GM12892 (cell line): ENCODE measurements at regions not wholly inside any gene's neighbourhood (a gene's known extent, or its start where the extent isn't known, plus 50 kb on each side); places are given as distances from the start of the nearest gene placed in this dataset.

Experiments
- DNase-seq: peaks from one replicate; pipeline ENCODE4 v3.0.0; 2011; ENCODE audit not compliant: insufficient read length
- FAIRE-seq: peaks from 2 replicates; lab custom pipeline; 2011; peaks lifted over from hg19 to GRCh38; lab: Jason Lieb, UNC
- POLR2A ChIP-seq: IDR thresholded peaks from 2 replicates; pipeline ENCODE4 v1.6.1; 2011; ENCODE audit warnings: low read depth, low read length, control low read depth
- POLR2AphosphoS5 ChIP-seq: IDR thresholded peaks from 2 replicates; pipeline ENCODE4 v1.6.1; 2011; ENCODE audit warnings: low read depth, low read length, control low read depth
- TAF1 ChIP-seq: IDR thresholded peaks from 2 replicates; pipeline ENCODE4 v1.6.1; 2011; ENCODE audit warnings: low read depth, mild to moderate bottlenecking, control low read depth, low read length, borderline replicate concordance

DNA sequence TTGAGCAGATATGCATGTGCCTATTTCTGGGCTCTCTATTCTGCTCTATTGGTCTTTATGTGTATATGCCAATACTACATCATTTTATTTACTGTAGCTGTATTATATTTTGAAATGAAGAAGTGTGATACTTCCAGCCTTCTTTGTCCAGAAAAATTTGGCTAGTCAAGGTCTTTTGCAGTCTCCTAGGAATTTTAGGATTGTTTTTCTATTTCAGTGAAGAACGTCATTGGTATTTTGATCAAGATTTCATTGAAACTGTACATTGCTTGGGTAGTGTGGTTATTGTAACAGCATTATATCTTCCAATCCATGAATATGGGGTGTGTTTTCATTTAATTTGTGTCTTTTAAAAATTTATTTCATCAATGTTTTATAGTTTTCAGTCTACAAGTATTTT is 400.3 kb downstream of the AASDHPPT start:
- FAIRE-seq (no peak), DNase-seq (no peak)
- no peak for TF ChIP-seq POLR2A
- no peak for TF ChIP-seq TAF1
- no peak for TF ChIP-seq POLR2AphosphoS5

- FAIRE-seq: no peak
These were observed 402.2 kb downstream of the AASDHPPT start for GRCh38 chr11:106479646-106480045.

DNA sequence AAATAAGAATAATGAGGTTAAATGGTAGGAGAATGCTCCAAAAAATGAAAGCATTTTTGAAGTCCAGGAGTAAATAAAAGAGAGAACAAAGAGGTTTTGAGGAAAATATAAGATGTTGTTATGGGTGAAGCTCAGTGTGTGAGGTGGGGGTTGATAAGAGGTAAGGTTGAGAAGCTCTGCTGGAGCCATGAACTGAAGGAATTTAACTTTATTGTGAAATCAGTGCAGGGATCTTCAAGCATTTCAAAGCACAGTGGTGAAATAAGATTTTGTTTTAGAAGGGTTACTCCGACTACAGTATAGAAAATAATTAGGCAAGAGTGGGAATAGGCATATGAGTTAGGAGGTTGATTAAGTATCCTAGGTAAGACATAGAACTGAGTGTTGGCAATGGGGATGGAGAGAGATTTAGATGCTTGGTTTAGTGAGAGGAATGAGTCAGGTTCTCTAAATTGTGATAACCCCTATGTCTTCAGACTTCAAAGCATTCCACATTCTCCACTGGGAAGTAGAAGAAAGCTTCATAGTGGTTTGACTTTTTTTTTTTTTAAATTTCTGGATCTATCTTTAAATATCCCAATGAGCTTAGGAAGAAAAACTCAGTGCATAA is 403.2 kb downstream of the AASDHPPT start:
- FAIRE-seq: no peak
- DNase-seq: no peak
- TF ChIP-seq TAF1 (no peak), POLR2A (no peak)

More at GRCh38 chr11:106479646-106480045, 402.2 kb downstream of the AASDHPPT start:
- no peak for TF ChIP-seq POLR2AphosphoS5
- TF ChIP-seq POLR2A: no peak
- TF ChIP-seq TAF1: no peak
- DNase-seq: no peak

GRCh38 chr11:106482917-106483785 is 405.7 kb downstream of the AASDHPPT start:
- DNase-seq (no peak), FAIRE-seq (no peak)
- TF ChIP-seq POLR2AphosphoS5 (no peak), POLR2A (no peak), TAF1 (no peak)

GRCh38 chr11:106491751-106492150 is 414.3 kb downstream of the AASDHPPT start:
- TF ChIP-seq POLR2AphosphoS5 (no peak), POLR2A (no peak), TAF1 (no peak)
- FAIRE-seq (no peak), DNase-seq (no peak)

DNA sequence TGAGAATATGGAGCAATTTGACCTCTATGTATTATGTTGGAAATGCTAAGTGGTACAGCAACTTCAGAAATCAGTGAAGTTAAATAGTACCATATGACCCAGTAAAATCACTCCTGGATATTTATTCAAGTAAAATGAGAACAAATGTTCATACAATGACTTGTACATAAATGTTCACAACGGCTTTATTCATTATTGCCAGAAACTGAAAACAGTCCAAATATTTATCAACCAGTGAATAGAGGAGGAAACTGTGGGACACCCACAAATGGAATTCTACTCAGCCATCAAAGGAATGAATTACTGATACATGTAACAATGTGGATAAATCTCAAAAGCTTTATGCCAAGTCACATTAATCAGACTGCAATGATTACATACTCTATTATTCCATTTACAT is 416.3 kb downstream of the AASDHPPT start:
- FAIRE-seq: no peak
- TF ChIP-seq TAF1 (no peak), POLR2A (no peak), POLR2AphosphoS5 (no peak)
- no peak for DNase-seq

- FAIRE-seq (no peak), DNase-seq (no peak)
- TF ChIP-seq TAF1 (no peak), POLR2AphosphoS5 (no peak), POLR2A (no peak)
These were observed 417.6 kb downstream of the AASDHPPT start for GRCh38 chr11:106495046-106495445.

- DNase-seq: no peak
- FAIRE-seq: no peak
- no peak for TF ChIP-seq POLR2AphosphoS5
- no peak for TF ChIP-seq POLR2A
- TF ChIP-seq TAF1: no peak
These were observed 419.2 kb downstream of the AASDHPPT start for GRCh38 chr11:106496677-106497076.

DNA sequence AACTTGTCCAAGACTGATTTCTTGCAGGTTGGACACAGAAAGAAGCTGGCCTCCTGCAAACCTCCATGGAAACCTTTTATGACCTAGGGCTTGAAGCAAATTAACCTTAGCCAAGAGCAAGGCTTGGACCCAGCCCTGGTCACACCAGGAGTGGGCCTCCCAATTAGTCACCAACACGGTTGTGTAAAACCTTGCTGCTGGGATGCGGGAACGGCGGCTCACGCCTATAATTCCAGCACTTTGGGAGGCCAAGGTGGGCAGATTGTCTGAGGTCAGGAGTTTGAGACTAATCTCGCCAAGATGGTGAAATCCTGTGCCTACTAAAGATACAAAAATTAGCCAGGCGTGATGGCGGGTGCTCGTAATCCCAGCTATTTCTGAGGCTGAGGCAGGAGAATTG is 419.9 kb downstream of the AASDHPPT start:
- no peak for TF ChIP-seq POLR2AphosphoS5
- no peak for TF ChIP-seq POLR2A
- TF ChIP-seq TAF1: no peak
- FAIRE-seq (no peak), DNase-seq (no peak)

DNA sequence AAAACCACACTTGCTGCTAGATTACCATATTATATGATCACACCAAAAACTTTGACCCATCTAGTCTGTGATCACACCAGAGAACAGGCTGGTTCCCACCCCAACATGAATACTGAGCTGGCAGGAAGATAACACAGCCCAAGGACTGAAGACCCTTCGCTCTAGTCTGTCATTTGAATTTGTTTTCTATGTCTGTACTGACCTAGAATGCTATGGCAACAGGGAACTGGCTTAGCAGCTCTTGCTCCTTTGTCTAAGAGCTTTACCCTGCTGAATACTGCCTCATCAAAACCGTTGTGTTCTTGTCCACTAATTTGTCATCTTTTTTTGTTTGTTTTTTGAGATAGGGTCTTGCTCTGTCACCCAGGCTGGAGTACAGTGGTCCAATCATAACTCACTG is 420.4 kb downstream of the AASDHPPT start:
- no peak for FAIRE-seq
- DNase-seq: no peak
- TF ChIP-seq POLR2AphosphoS5 (no peak), POLR2A (no peak), TAF1 (no peak)

DNA sequence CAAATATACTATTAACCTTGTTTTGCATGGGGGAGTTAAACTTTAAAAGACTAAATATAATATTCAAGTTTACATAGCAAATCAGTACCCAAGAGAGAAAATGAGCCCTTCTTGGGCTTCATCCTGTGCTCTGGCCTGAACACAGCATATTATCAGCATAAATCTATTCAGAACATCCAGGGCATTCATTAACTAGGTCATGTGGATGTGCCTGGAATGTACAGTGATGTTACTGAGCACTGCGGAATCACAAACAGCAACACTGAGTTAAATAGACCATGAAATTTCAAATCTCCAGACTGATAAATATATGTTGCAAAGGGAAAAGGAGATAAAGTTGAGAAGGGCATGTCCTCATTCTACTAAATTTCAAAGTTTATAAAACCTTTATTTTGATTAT is 426.4 kb downstream of the AASDHPPT start:
- no peak for FAIRE-seq
- TF ChIP-seq POLR2AphosphoS5 (no peak), POLR2A (no peak), TAF1 (no peak)
- no peak for DNase-seq
